ENCODE measurements at regions not wholly inside any gene's neighbourhood (a gene's known extent, or its start where the extent isn't known, plus 50 kb on each side); places are given as distances from the start of the nearest gene placed in this dataset.
A peak's percentile ranks its signal among the peaks of the same experiment; 100 is the strongest.

- no peak for DNase-seq (ENCODE audit: low spot score)
Observed at GRCh38 chr2:47236503-47237215, 60.3 kb upstream of the CALM2 start.

- no peak for DNase-seq (ENCODE audit: low spot score)
Observed at GRCh38 chr2:47235132-47235531, 58.8 kb upstream of the CALM2 start.

- no peak for DNase-seq (ENCODE audit: low spot score)
Observed at GRCh38 chr2:47234456-47234855, 58.1 kb upstream of the CALM2 start.

GRCh38 chr2:47232738-47233415, 56.6 kb upstream of the CALM2 start:
- DNase-seq (ENCODE audit: low spot score), result no peak

- DNase-seq (ENCODE audit: low spot score), result peak; percentile 13
Observed at GRCh38 chr2:47230418-47230817, 54.1 kb upstream of the CALM2 start.

GRCh38 chr2:47227532-47228279, 51.4 kb upstream of the CALM2 start:
- DNase-seq (ENCODE audit: low spot score), result no peak

- DNase-seq (ENCODE audit: low spot score), result no peak
Observed at GRCh38 chr2:47226923-47227220, 50.6 kb upstream of the CALM2 start.

GRCh38 chr2:47226132-47226922, 50.0 kb upstream of the CALM2 start:
- no peak for DNase-seq (ENCODE audit: low spot score)

Measured in mucosa of gallbladder (tissue), 1 donor.